VCaP (cell line): ENCODE measurements at regions not wholly inside any gene's neighbourhood (a gene's known extent, or its start where the extent isn't known, plus 50 kb on each side); places are given as distances from the start of the nearest gene placed in this dataset.

Experiments
- H3K27ac ChIP-seq: fragments of 450-650 bp; 2 replicates; pipeline ENCODE4 v1.5.1; 2017
- TF ChIP-seq, protein P1 (sequence below): fragments of 450-650 bp; conservative IDR thresholded peaks from 2 replicates; pipeline ENCODE4 v1.5.1; 2017; ENCODE audit warnings: mild to moderate bottlenecking, moderate library complexity

DNA sequence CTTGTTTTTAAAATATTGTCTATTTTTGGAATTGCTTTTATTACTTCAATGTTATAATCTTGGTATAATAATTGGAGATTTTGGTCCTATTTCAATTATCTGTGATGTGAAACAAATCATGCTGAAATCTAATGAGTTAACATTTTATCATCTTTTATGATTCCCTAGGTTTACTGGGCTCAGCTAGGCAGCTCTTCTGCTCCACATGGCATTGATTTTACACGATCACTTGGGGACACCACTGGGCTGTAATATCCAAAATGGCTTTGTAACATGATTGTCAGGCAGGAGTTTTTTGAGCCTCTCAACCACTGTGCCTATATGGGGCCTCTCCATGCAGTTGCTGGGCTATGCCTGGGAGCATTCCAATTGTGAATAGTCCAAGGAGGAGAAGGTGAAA is 163.3 kb downstream of the PYDC2 start:
- H3K27ac ChIP-seq = no peak overlapping the region
- TF ChIP-seq, protein P1, sequence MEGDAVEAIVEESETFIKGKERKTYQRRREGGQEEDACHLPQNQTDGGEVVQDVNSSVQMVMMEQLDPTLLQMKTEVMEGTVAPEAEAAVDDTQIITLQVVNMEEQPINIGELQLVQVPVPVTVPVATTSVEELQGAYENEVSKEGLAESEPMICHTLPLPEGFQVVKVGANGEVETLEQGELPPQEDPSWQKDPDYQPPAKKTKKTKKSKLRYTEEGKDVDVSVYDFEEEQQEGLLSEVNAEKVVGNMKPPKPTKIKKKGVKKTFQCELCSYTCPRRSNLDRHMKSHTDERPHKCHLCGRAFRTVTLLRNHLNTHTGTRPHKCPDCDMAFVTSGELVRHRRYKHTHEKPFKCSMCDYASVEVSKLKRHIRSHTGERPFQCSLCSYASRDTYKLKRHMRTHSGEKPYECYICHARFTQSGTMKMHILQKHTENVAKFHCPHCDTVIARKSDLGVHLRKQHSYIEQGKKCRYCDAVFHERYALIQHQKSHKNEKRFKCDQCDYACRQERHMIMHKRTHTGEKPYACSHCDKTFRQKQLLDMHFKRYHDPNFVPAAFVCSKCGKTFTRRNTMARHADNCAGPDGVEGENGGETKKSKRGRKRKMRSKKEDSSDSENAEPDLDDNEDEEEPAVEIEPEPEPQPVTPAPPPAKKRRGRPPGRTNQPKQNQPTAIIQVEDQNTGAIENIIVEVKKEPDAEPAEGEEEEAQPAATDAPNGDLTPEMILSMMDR = no peak

DNA sequence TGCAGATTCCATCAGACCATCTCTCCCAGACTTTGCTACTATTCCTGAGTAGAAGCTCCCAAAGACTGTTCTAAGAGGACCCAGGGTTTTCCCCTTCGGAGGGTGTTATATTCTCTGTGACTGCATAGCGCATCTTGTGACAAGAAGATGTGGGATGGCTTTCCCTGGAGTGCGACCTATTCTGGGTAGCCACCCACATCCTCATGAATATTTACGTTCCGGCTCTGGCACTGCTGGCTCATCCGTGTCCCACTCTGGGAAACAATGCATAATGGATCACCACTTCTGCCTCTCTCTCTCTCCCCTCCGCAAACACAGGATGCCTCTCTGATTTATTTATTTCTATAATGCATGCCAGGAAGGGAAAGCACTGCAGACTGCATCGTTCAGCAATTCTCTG is 166.1 kb downstream of the PYDC2 start:
- H3K27ac ChIP-seq = no peak overlapping the region
- TF ChIP-seq, protein P1 = no peak

DNA sequence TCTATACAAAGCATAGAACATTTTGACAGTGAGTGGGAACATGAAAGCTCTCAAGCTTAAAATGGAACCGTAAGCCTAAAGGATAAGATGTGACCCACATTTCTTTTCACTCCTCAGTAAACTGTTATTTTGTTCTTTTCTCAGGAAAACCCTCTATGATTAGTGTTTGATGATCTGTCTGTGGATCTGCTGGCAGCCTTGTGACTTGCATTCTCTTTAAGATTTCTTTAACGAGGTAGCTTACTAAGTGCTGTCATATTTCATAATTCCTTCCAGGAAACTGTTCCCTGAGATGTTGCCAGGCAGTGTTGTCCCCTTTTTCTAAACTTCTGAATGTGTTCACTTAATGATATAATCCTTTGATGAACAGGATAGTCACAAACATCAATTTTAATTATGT is 167.6 kb downstream of the PYDC2 start:
- TF ChIP-seq, protein P1 = no peak
- no peak overlapping the region for H3K27ac ChIP-seq

DNA sequence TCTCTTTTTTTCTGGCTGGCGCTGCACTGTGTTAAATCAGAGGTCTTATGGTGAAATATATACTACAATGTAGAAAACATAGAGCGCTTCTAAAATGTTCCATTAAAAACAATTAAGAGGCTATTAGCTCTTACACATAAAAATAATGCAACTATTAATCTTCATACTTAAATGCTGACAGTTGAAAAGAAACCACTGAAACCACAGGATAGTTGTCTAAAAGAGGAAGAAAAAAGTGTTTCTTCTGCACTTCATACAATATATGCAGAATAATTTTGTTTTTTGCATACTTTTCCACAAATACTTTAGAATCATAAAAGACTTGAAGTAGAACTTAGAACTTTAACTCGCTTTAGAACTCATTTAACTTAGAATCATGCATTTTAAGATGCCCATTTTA is 170.5 kb downstream of the PYDC2 start:
- H3K27ac ChIP-seq = no peak overlapping the region
- TF ChIP-seq, protein P1 = no peak

DNA sequence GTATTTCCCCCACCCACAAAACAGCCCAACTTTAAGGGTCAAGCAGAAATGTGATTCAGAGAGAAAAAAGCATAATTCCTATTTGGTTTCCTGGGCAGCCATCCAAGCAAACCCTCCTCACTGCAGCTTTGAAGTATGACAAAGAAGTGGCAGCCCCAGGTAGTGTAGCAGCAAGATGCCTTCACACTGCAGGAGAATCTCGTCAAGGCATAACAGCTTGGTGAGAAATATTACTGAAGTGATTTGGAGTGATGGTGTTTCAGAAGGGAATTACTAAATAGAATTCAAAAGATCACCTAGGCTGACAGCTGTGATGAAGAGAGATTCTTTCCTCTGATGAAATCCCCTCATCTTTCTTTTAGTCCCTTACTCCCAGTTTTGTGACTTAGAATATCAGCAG is 173.9 kb downstream of the PYDC2 start:
- no peak overlapping the region for H3K27ac ChIP-seq
- TF ChIP-seq, protein P1 = no peak

DNA sequence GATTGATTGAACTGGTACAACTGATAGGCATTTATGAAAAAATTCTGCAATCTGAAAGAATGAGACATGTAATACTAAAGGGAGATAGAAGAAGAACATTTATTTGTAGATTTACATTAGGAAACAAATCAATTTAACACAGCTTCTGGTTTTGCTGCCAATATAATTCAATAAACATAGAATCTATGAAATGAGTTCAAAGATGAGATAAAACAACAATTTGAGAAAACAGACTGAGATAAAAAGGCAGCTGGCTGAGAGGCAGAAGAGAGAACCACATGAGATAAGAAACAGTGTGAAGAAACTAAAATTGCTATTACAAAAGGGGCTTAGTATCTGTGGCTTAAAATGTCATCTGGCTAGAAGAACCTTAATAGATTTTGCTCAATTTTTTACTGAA is 176.6 kb downstream of the PYDC2 start:
- H3K27ac ChIP-seq = no peak overlapping the region
- TF ChIP-seq, protein P1 = no peak

DNA sequence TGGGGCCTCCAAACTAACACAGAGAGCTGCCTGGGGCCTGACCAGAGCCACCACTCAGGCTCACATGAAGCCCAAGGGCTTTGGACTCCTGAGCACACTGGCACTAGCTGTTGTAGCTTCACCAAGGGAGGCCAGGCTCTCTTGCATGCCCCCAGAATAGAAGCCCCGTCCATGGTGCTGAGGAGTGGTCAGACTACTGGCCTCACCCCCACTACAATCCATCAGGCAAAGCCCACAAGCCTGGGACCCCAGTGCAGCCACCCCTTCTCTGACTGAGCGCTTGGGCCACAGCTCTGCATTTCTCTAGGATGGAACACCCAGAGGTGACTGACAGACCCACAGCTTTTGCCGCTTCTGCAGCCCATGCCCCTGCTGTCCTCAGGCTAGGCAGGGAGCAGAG is 180.8 kb downstream of the PYDC2 start:
- TF ChIP-seq, protein P1 = no peak
- H3K27ac ChIP-seq = no peak overlapping the region

DNA sequence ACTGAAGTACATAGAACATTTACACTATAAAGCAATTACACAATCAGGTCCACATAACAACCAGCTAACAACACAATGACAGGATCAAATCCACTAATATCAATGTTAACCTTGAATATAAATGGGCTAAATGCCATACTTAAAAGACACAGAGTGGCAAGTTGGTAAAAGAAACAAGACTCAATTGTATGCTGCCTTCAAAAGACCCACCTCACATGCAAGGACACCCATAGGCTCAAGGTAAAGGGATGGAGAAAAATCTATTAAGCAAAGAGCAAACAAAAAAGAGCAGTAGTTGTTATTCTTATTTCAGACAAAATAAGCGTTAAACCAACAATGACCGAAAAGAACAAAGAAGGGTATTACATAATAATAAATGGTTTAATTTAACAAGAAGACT is 183.3 kb downstream of the PYDC2 start:
- H3K27ac ChIP-seq = no peak overlapping the region
- TF ChIP-seq, protein P1 = no peak
